RWPE1 (cell line): ENCODE measurements at regions not wholly inside any gene's neighbourhood (a gene's known extent, or its start where the extent isn't known, plus 50 kb on each side); places are given as distances from the start of the nearest gene placed in this dataset.
"Not testable (repeated sequence)": the region's sequence is repeated elsewhere in the genome, so short reads cannot be mapped to it uniquely, and the experiment has no call there.

Experiments
- CTCF ChIA-PET: fragments of 350-600 bp; sonication (Branson Sonifier 250); formaldehyde crosslinking; extraction: SDS; loops from one replicate; lab custom pipeline; 2021; lab: Yijun Ruan, JAX
- POLR2A ChIA-PET: fragments of 400-600 bp; formaldehyde crosslinking; extraction: SDS; loops from one replicate; lab custom pipeline; 2020; ENCODE audit warnings: antibody characterized with exemption; ENCODE audit not compliant: low non-redundant PET; lab: Yijun Ruan, JAX
- DNase-seq: peaks from one replicate; pipeline ENCODE4 v3.0.0; 2012; ENCODE audit warnings: low spot score
- H3K27ac ChIP-seq: fragments of 450-650 bp; 2 replicates; pipeline ENCODE4 v1.5.1; 2017
- TF ChIP-seq, protein P1 (sequence below): fragments of 450-650 bp; conservative IDR thresholded peaks from 2 replicates; pipeline ENCODE4 v1.5.1; 2017; ENCODE audit warnings: low read depth, mild to moderate bottlenecking

DNA sequence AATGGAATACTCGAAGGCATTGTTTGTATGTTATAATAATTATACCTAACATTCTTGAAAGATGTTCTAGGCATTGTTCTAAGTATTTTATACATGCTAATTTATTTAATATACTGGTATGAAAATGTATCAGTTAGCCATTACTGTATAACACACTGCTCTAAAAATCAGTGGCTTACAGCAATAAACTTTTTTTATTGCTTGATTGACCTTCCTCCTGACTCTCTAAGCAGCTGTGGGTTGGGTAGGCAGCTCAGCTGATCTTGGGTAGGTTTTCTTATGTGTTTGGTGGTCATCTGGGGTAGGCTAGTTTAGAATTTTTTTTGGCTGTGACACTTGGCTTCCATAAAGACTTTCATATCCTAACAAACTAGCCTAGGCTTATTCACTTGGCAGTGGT, 100.2 kb upstream of the SYT6 start:
- ChIA-PET CTCF (no interaction called here), POLR2A (no interaction called here)
- no peak for DNase-seq
- H3K27ac ChIP-seq, result no peak overlapping the region
- TF ChIP-seq, protein P1, sequence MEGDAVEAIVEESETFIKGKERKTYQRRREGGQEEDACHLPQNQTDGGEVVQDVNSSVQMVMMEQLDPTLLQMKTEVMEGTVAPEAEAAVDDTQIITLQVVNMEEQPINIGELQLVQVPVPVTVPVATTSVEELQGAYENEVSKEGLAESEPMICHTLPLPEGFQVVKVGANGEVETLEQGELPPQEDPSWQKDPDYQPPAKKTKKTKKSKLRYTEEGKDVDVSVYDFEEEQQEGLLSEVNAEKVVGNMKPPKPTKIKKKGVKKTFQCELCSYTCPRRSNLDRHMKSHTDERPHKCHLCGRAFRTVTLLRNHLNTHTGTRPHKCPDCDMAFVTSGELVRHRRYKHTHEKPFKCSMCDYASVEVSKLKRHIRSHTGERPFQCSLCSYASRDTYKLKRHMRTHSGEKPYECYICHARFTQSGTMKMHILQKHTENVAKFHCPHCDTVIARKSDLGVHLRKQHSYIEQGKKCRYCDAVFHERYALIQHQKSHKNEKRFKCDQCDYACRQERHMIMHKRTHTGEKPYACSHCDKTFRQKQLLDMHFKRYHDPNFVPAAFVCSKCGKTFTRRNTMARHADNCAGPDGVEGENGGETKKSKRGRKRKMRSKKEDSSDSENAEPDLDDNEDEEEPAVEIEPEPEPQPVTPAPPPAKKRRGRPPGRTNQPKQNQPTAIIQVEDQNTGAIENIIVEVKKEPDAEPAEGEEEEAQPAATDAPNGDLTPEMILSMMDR, result no peak

DNA sequence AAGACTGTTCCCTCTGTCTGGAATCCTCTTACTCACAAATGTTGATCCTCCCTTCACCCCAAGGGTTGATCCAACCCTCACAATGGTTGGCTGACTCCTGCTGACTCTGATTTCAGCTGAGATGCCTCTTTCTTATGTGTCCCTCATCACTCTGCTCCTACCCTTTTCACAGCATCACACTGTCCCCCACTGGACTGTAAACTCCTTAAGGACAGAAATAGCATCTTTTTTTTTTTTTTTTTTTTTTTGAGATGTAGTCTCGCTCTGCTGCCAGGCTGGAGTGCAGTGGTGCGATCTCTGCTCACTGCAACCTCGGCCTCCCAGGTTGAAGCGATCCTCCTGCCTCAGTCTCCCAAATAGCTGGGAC, 97.9 kb upstream of the SYT6 start:
- TF ChIP-seq, protein P1, result no peak
- ChIA-PET CTCF (interaction anchor here (0.6 kb wide), 1 partner anchor 82 kb away, joined by 4 read pairs; no protein-coding TSS in a partner anchor), POLR2A (no interaction called here)
- H3K27ac ChIP-seq, result no peak overlapping the region
- DNase-seq, result no peak

DNA sequence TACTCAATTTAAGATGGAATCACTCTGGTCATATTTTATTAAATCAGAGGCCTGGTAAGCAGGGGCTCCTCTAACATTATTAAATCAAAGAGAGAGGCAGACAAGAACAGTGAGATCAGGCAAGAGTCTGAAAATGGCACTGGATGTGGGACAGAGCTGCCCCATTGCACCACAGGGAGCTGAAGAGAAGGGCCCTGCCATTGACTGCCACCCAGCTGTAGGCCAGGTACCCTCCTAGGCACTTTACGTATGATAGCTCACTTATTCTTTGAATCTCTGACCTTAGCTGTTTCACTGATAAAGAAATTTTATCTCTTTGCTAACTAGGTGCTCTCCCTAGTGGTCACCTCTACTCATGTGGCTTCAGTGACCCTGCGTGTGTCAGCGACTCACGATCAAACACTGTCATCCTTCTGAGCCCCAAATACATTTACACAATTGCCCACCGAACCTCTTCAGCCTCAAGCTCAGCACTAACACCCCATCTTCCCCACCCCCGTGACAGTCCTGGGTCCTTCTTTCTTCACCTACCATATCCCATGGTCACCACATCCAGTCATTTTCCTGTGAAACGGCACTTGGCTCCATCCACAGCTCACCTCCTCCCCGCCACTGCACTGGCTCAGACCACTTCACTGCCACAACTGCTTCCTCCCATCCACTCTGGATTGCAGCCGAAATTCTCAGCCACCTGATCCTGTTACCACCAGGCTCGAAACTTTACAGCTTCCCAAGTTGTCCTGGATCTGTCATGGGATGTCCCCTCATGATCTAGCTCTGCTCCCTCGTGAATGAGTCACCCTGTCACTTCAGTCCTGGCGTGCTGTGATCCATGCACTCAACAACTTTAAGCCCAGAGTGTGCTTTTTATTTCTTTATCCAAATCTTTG, 97.3 kb upstream of the SYT6 start:
- ChIA-PET POLR2A (no interaction called here), CTCF (interaction anchor here (0.6 kb wide), 2 partner anchors 9 to 83 kb away, joined by 4 read pairs; no protein-coding TSS in a partner anchor)
- H3K27ac ChIP-seq, result no peak overlapping the region
- TF ChIP-seq, protein P1, result no peak
- no peak for DNase-seq

DNA sequence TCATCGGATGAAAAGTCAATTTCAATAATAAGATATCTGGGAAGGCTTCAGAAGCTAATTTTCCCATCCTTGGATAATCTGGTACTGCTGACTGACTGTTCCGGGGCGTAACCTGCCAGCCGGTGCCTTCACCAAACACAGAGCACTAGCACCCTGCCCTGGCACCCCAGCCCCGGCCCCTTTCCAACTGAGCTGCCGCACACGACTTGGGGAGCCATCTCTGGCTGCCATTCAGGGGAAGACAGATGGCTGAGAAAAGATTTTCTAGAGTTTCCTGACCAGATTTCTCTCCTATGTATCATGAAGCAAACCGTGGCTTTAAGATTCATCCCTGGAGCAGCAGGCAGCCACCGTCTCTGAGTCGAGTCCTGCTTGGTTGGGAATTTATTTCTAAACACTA, 96.0 kb upstream of the SYT6 start:
- TF ChIP-seq, protein P1, result no peak
- ChIA-PET POLR2A (no interaction called here), CTCF (interaction anchor here (0.8 kb wide), 1 partner anchor 153 kb away, joined by 3 read pairs; no protein-coding TSS in a partner anchor)
- no peak overlapping the region for H3K27ac ChIP-seq
- DNase-seq, result no peak

DNA sequence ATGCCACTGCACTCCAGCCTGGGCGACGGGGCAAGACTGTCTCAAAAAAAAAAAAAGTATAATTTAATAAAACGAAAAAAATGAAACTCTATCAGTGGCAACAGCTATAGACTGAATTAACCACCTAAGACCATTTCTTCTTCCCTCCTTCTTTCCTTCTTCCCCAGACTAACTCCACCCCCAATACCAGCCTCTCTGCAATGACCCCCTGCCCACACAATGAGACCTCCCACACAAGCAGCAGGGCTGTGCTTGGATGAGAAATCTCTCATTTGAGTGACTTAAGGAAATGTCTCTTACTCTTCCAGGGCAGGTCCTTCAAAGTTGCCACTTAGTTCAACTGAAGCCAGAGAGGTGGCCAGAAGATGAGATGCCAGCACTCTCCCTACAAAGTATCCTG, 94.5 kb upstream of the SYT6 start:
- POLR2A ChIA-PET, result no interaction called here
- CTCF ChIA-PET, result no interaction called here
- H3K27ac ChIP-seq, result no peak overlapping the region
- DNase-seq, result no peak
- TF ChIP-seq, protein P1, result no peak

DNA sequence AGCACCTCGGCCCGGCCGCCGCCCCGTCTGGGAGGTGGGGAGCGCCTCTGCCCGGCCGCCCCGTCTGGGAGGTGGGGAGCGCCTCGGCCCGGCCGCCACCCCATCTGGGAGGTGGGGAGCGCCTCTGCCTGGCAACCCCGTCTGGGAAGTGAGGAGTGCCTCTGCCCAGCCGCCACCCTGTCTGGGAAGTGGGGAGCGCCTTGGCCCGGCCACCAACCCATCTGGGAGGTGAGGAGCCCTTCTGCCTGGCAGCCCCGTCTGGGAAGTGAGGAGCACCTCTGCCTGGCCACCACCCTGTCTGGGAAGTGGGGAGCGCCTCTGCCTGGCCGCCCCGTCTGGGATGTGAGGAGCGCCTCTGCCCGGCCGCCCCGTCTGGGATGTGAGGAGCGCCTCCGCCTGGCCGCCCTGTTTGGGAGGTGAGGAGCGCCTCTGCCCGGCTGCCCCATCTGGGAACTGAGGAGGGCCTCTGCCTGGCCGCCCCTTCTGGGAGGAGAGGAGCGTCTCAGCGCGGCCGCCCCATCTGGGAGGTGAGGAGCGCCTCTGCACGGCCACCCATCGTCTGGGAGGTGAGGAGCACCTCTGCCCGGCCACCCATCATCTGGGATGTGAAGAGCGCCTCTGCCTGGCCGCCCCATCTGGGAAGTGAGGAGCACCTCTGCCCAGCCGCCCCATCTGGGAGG, 89.0 kb upstream of the SYT6 start:
- DNase-seq, POLR2A ChIA-PET, H3K27ac ChIP-seq, CTCF ChIA-PET: not testable (repeated sequence)
